Type B pancreatic cell (in vitro differentiated cells): ENCODE measurements at regions not wholly inside any gene's neighbourhood (a gene's known extent, or its start where the extent isn't known, plus 50 kb on each side); places are given as distances from the start of the nearest gene placed in this dataset.
"Not testable (repeated sequence)": the region's sequence is repeated elsewhere in the genome, so short reads cannot be mapped to it uniquely, and the experiment has no call there.

Source experiments
- DNase-seq: peaks from one replicate; pipeline ENCODE4 v3.0.0; 2021; ENCODE audit warnings: mixed read lengths; ENCODE audit not compliant: unreplicated experiment; ENCODE audit errors: extremely low spot score
- H3K27ac Mint-ChIP-seq: 2 replicates; pipeline ENCODE4 v1.8.0; 2021; ENCODE audit warnings: mild to moderate bottlenecking, mixed read lengths
- H3K27me3 Mint-ChIP-seq: 2 replicates; pipeline ENCODE4 v1.8.0; 2021; ENCODE audit warnings: mixed read lengths
- H3K36me3 Mint-ChIP-seq: 2 replicates; pipeline ENCODE4 v1.8.0; 2021; ENCODE audit warnings: mixed read lengths
- H3K4me1 Mint-ChIP-seq: one replicate; pipeline ENCODE4 v1.8.0; 2021; ENCODE audit warnings: mixed read lengths; ENCODE audit not compliant: unreplicated experiment
- H3K4me3 Mint-ChIP-seq: 2 replicates; pipeline ENCODE4 v1.8.0; 2021; ENCODE audit warnings: mild to moderate bottlenecking, mixed read lengths
- H3K9me3 Mint-ChIP-seq: 2 replicates; pipeline ENCODE4 v1.8.0; 2021; ENCODE audit warnings: mixed read lengths
- CTCF ChIP-seq: fragments of 200-600 bp; sonication (generic); conservative IDR thresholded peaks from 2 replicates; pipeline ENCODE4 v1.5.0; 2021; ENCODE audit warnings: antibody characterized with exemption, mild to moderate bottlenecking

- Mint-ChIP-seq H3K9me3 (no peaks in the 10 kb centered on the region), H3K27ac (no peak overlapping the region), H3K4me3 (no peak overlapping the region), H3K36me3 (no peaks in the 10 kb centered on the region), H3K27me3 (no peaks in the 10 kb centered on the region), H3K4me1 (no peaks in the 10 kb centered on the region)
- no peak for DNase-seq
- TF ChIP-seq CTCF: no peak
These were observed 1072.1 kb downstream of the NXPH1 start for GRCh38 chr7:9505516-9505915.

- DNase-seq: no peak
- no peak for TF ChIP-seq CTCF
- H3K27ac Mint-ChIP-seq: no peak overlapping the region
These were observed 1073.9 kb downstream of the NXPH1 start for GRCh38 chr7:9507290-9507689.

GRCh38 chr7:9516662-9517061 is 1083.3 kb downstream of the NXPH1 start:
- Mint-ChIP-seq H3K27me3 (no peaks in the 10 kb centered on the region), H3K4me1 (no peaks in the 10 kb centered on the region), H3K27ac (no peak overlapping the region), H3K9me3 (no peaks in the 10 kb centered on the region), H3K36me3 (no peaks in the 10 kb centered on the region), H3K4me3 (no peak overlapping the region)
- TF ChIP-seq CTCF: no peak
- DNase-seq: no peak

More at GRCh38 chr7:9507290-9507689, 1073.9 kb downstream of the NXPH1 start:
- H3K4me1 Mint-ChIP-seq: no peaks in the 10 kb centered on the region
- no peaks in the 10 kb centered on the region for H3K9me3 Mint-ChIP-seq
- H3K4me3 Mint-ChIP-seq: no peak overlapping the region
- H3K36me3 Mint-ChIP-seq: no peaks in the 10 kb centered on the region
- H3K27me3 Mint-ChIP-seq: no peaks in the 10 kb centered on the region

- H3K9me3 Mint-ChIP-seq: no peaks in the 10 kb centered on the region
- no peaks in the 10 kb centered on the region for H3K4me1 Mint-ChIP-seq
These were observed 1090.2 kb downstream of the NXPH1 start for GRCh38 chr7:9523579-9523978.

GRCh38 chr7:9552431-9552830 is 1119.0 kb downstream of the NXPH1 start:
- H3K36me3 Mint-ChIP-seq, H3K4me1 Mint-ChIP-seq, H3K27me3 Mint-ChIP-seq, H3K4me3 Mint-ChIP-seq, H3K27ac Mint-ChIP-seq, DNase-seq, H3K9me3 Mint-ChIP-seq: not testable (repeated sequence)

More at GRCh38 chr7:9523579-9523978, 1090.2 kb downstream of the NXPH1 start:
- Mint-ChIP-seq H3K27me3 (no peaks in the 10 kb centered on the region), H3K36me3 (no peaks in the 10 kb centered on the region), H3K27ac (no peak overlapping the region), H3K4me3 (no peak overlapping the region)
- TF ChIP-seq CTCF: no peak
- no peak for DNase-seq

GRCh38 chr7:9557853-9558252 is 1124.4 kb downstream of the NXPH1 start:
- Mint-ChIP-seq H3K4me3 (no peak overlapping the region), H3K4me1 (no peaks in the 10 kb centered on the region), H3K27ac (no peak overlapping the region), H3K27me3 (no peaks in the 10 kb centered on the region), H3K36me3 (no peaks in the 10 kb centered on the region), H3K9me3 (no peaks in the 10 kb centered on the region)
- TF ChIP-seq CTCF: no peak
- no peak for DNase-seq
